H9 (cell line): ENCODE measurements at regions not wholly inside any gene's neighbourhood (a gene's known extent, or its start where the extent isn't known, plus 50 kb on each side); places are given as distances from the start of the nearest gene placed in this dataset.

Experiments used
- DNase-seq: peaks from one replicate; pipeline ENCODE4 v3.0.0-alpha.2; 2017
- H2AFZ ChIP-seq: one replicate; pipeline ENCODE4 v1.6.1; 2013; ENCODE audit warnings: mild to moderate bottlenecking, low read length, control low read depth, moderate library complexity
- H2AK5ac ChIP-seq: 2 replicates; pipeline ENCODE4 v1.6.1; 2013; ENCODE audit warnings: low read length, control low read depth, mixed read lengths; ENCODE audit not compliant: insufficient read length
- H2BK120ac ChIP-seq: one replicate; pipeline ENCODE4 v1.6.1; 2013; ENCODE audit warnings: low read depth, mild to moderate bottlenecking, low read length, control low read depth, inconsistent platforms; ENCODE audit not compliant: poor library complexity, severe bottlenecking
- H2BK12ac ChIP-seq: 2 replicates; pipeline ENCODE4 v1.6.1; 2013; ENCODE audit warnings: low read length, control low read depth, mixed read lengths, low read depth; ENCODE audit not compliant: insufficient read length
- H2BK15ac ChIP-seq: 2 replicates; pipeline ENCODE4 v1.6.1; 2013; ENCODE audit warnings: low read depth, low read length, control low read depth
- H2BK20ac ChIP-seq: one replicate; pipeline ENCODE4 v1.6.1; 2013; ENCODE audit warnings: low read depth, mild to moderate bottlenecking, low read length, control low read depth, inconsistent platforms; ENCODE audit not compliant: poor library complexity, severe bottlenecking
- H2BK5ac ChIP-seq: 2 replicates; pipeline ENCODE4 v1.6.1; 2013; ENCODE audit warnings: low read length, control low read depth, mixed read lengths; ENCODE audit not compliant: insufficient read length
- H3K14ac ChIP-seq: 2 replicates; pipeline ENCODE4 v1.6.1; 2013; ENCODE audit warnings: low read length, control low read depth; ENCODE audit not compliant: insufficient read depth
- H3K18ac ChIP-seq: 2 replicates; pipeline ENCODE4 v1.6.1; 2013; ENCODE audit warnings: low read depth, mild to moderate bottlenecking, mixed read lengths, low read length, control low read depth; ENCODE audit not compliant: insufficient read length
- H3K23ac ChIP-seq: 2 replicates; pipeline ENCODE4 v1.6.1; 2013; ENCODE audit warnings: low read length, control low read depth, mixed read lengths, low read depth; ENCODE audit not compliant: insufficient read length
- H3K23me2 ChIP-seq: 2 replicates; pipeline ENCODE4 v1.6.1; 2013; ENCODE audit warnings: low read depth, mild to moderate bottlenecking, mixed read lengths, low read length, control low read depth; ENCODE audit not compliant: insufficient read length, poor library complexity, severe bottlenecking
- H3K27ac ChIP-seq: 2 replicates; pipeline ENCODE4 v1.5.1; 2013; ENCODE audit warnings: low read length, control low read depth, mixed read lengths, low read depth; ENCODE audit not compliant: insufficient read length
- H3K27me3 ChIP-seq: 2 replicates; pipeline ENCODE4 v1.6.1; 2013; ENCODE audit warnings: low read length, control low read depth, inconsistent platforms; ENCODE audit not compliant: insufficient read depth
- H3K4ac ChIP-seq: 2 replicates; pipeline ENCODE4 v1.6.1; 2013; ENCODE audit warnings: low read depth, mild to moderate bottlenecking, control low read depth, inconsistent platforms, low read length, moderate library complexity
- H3K4me1 ChIP-seq: 2 replicates; pipeline ENCODE4 v1.6.1; 2013; ENCODE audit warnings: low read length, control low read depth, inconsistent platforms; ENCODE audit not compliant: insufficient read depth
- H3K4me2 ChIP-seq: 2 replicates; pipeline ENCODE4 v1.6.1; 2013; ENCODE audit warnings: low read length, control low read depth, mixed read lengths; ENCODE audit not compliant: insufficient read length, insufficient read depth
- H3K56ac ChIP-seq: 2 replicates; pipeline ENCODE4 v1.6.1; 2013; ENCODE audit warnings: low read depth, mild to moderate bottlenecking, mixed read lengths, low read length, control low read depth; ENCODE audit not compliant: insufficient read length
- H3K79me1 ChIP-seq: 2 replicates; pipeline ENCODE4 v1.6.1; 2013; ENCODE audit warnings: low read depth, mild to moderate bottlenecking, moderate library complexity, low read length, control low read depth, inconsistent platforms; ENCODE audit not compliant: insufficient read depth, poor library complexity, severe bottlenecking
- H3K79me2 ChIP-seq: 2 replicates; pipeline ENCODE4 v1.6.1; 2013; ENCODE audit warnings: low read length, control low read depth, inconsistent platforms; ENCODE audit not compliant: insufficient read depth
- H3K9ac ChIP-seq: 2 replicates; pipeline ENCODE4 v1.6.1; 2013; ENCODE audit warnings: low read length, control low read depth, mixed read lengths; ENCODE audit not compliant: insufficient read length; ENCODE audit errors: extremely low read depth
- H3K9me3 ChIP-seq: one replicate; pipeline ENCODE4 v1.6.1; 2013; ENCODE audit warnings: low read depth, low read length, inconsistent platforms; ENCODE audit not compliant: control insufficient read depth
- H3T11ph ChIP-seq: one replicate; pipeline ENCODE4 v1.6.1; 2013; ENCODE audit warnings: mild to moderate bottlenecking, low read length, control low read depth, inconsistent platforms
- H4K20me1 ChIP-seq: one replicate; pipeline ENCODE4 v1.6.1; 2013; ENCODE audit not compliant: control insufficient read depth, insufficient read length, insufficient read depth
- H4K5ac ChIP-seq: 2 replicates; pipeline ENCODE4 v1.6.1; 2013; ENCODE audit warnings: low read depth, mild to moderate bottlenecking, mixed read lengths, low read length, control low read depth; ENCODE audit not compliant: insufficient read length
- H4K8ac ChIP-seq: replicated peaks from 2 replicates; pipeline ENCODE4 v1.6.1; 2013; ENCODE audit warnings: low read length, control low read depth, mixed read lengths, low read depth; ENCODE audit not compliant: insufficient read length
- H4K91ac ChIP-seq: 2 replicates; pipeline ENCODE4 v1.6.1; 2013; ENCODE audit warnings: low read depth, mild to moderate bottlenecking, moderate library complexity, mixed read lengths, low read length, control low read depth; ENCODE audit not compliant: insufficient read length
- H3K27ac Mint-ChIP-seq, 3 experiments: 2 replicates in 2 of 3; 3 replicates in 1 of 3; pipeline ENCODE4 v1.8.0; 2020 to 2021; ENCODE audit warnings: mixed read lengths in 3 of 3, mild to moderate bottlenecking in 1 of 3, moderate library complexity in 1 of 3
- H3K27me3 Mint-ChIP-seq: 2 replicates; pipeline ENCODE4 v1.8.0; 2021; ENCODE audit warnings: low read depth, mild to moderate bottlenecking, moderate library complexity, mixed read lengths
- H3K36me3 Mint-ChIP-seq, 3 experiments: 2 replicates in 2 of 3; 3 replicates in 1 of 3; pipeline ENCODE4 v1.8.0; 2020 to 2021; ENCODE audit warnings: low read depth in 3 of 3, mixed read lengths in 3 of 3; ENCODE audit not compliant: insufficient read depth in 1 of 3
- H3K4me1 Mint-ChIP-seq, 2 experiments: 2 replicates each; pipeline ENCODE4 v1.8.0; 2020; ENCODE audit warnings: mixed read lengths in 2 of 2
- H3K4me3 Mint-ChIP-seq, 2 experiments: 2 replicates in 1 of 2; 3 replicates in 1 of 2; pipeline ENCODE4 v1.8.0; 2020 to 2021; ENCODE audit warnings: mild to moderate bottlenecking in 2 of 2, mixed read lengths in 2 of 2, moderate library complexity in 1 of 2
- H3K9me3 Mint-ChIP-seq, 2 experiments: 2 replicates in 1 of 2; 3 replicates in 1 of 2; pipeline ENCODE4 v1.8.0; 2020; ENCODE audit warnings: mild to moderate bottlenecking in 2 of 2, mixed read lengths in 2 of 2, moderate library complexity in 1 of 2
- CTCF ChIP-seq: fragments of 200-600 bp; sonication (generic); conservative IDR thresholded peaks from 3 replicates; pipeline ENCODE4 v1.8.0; 2021; ENCODE audit warnings: antibody characterized with exemption, mild to moderate bottlenecking
- WGBS: extraction: QIAGEN DNeasy Blood & Tissue Kit; methylation state at CpG from one replicate; pipeline ENCODE4 v1.1.7; 2013; ENCODE audit warnings: missing lambda C conversion rate, low lambda C conversion rate, mixed read lengths; ENCODE audit not compliant: insufficient read length; ENCODE audit errors: extremely low coverage; 5-methylcytosine and 5-hydroxymethylcytosine counted together

DNA sequence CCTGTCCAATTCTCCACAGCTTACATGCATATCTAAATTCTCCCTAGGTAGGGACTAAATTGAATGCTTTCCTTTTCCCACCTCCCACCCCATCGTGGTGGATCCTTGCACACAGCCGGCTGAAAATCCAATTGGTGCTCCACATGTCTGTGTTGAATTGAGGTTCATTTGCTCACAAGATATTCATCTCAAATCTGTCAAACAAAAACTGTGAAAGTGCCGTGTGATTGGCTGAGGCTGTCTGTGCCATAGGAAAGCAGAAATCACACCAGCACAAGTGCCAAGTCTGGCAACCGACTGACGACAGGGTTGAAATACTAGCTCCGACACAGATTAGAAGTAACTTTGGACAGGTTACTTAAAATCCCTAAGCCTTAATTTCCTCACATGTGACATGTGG lies 823.3 kb downstream of the TDRD15 start:
- H3K27me3 ChIP-seq = no peaks in the 10 kb centered on the region
- no peak for DNase-seq
- no peak overlapping the region for H4K8ac ChIP-seq
- H3K23ac ChIP-seq = no peak overlapping the region
- no peak overlapping the region for H2AFZ ChIP-seq
- Mint-ChIP-seq H3K9me3 (no peaks in the 10 kb centered on the region), H3K27me3 (no peaks in the 10 kb centered on the region), H3K36me3 (no peaks in the 10 kb centered on the region), H3K27ac (no peak overlapping the region), H3K4me3 (no peak overlapping the region), H3K4me1 (no peaks in the 10 kb centered on the region)
- no peak overlapping the region for H3T11ph ChIP-seq
- no peaks in the 10 kb centered on the region for H4K20me1 ChIP-seq
- H3K4me2 ChIP-seq = no peak overlapping the region
- H3K9me3 ChIP-seq = no peaks in the 10 kb centered on the region
- H3K4ac ChIP-seq = no peak overlapping the region
- no peak overlapping the region for H3K27ac ChIP-seq
- no peaks in the 10 kb centered on the region for H3K4me1 ChIP-seq
- no peak for TF ChIP-seq CTCF
- no peak overlapping the region for H3K56ac ChIP-seq
- no peak overlapping the region for H3K18ac ChIP-seq
- no peak overlapping the region for H4K5ac ChIP-seq
- no peak overlapping the region for H3K14ac ChIP-seq
- no CpG with 5 or more reads among the region's 6 CpGs for WGBS
- H3K79me1 ChIP-seq = no peaks in the 10 kb centered on the region
- no peak overlapping the region for H4K91ac ChIP-seq
- H2BK15ac ChIP-seq = no peak overlapping the region
- H2BK20ac ChIP-seq = no peak overlapping the region
- H3K23me2 ChIP-seq = no peaks in the 10 kb centered on the region
- H3K79me2 ChIP-seq = no peaks in the 10 kb centered on the region
- no peak overlapping the region for H3K9ac ChIP-seq
- H2BK5ac ChIP-seq = no peak overlapping the region
- no peak overlapping the region for H2BK12ac ChIP-seq
- H2BK120ac ChIP-seq = no peak overlapping the region
- H2AK5ac ChIP-seq = no peak overlapping the region
